ENCODE measurements at regions not wholly inside any gene's neighbourhood (a gene's known extent, or its start where the extent isn't known, plus 50 kb on each side); places are given as distances from the start of the nearest gene placed in this dataset.

DNA sequence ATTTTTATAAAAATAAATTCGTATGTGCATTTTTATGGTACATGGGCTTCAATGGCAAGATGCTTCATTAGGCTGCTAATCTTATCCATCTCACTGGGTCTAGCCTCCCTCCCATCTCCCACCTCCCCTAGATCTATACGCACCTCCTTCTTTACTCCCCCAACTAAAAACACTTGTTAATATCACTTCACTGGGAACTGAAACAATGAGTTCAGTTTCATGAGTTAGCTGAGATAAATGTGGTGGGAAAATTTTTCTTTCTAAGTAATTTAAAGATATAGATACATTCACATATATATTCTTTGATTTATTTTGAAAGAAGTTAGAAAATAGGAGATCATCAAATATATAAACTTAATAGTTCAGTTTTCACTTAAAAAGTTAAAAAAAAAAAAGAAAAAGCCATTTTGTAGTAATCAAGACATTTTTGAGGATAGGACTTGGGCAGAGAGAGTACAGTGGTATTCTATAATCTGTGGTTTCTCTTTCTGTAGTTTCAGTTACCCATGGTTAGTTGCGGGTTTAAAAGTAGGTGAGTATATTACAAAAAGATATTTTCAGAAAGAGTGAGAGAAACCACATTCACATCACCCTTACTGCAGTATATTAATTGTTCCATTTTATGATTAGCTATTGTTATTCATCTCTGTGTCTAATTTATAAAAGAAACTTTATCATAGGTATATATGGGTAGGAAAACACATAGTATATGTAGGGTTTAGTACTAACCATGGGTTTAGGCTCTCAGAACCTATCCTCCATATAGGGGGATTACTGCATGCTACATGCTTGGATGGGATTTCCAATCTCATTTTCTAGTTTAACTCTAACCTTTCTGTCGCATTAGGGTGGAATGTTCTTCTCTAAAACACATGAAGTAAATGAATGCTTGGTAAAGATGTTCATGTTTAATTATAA, 316.0 kb upstream of the CBLB start:
- intact Hi-C loops (cut with DNase I) = loop anchor here in 1 of 2 donors (10.0 kb wide), 1 partner anchor 280 kb away; no protein-coding TSS in a partner anchor
- H3K27ac ChIP-seq = peak overlapping the region; percentile 81
- TF ChIP-seq, protein P1, sequence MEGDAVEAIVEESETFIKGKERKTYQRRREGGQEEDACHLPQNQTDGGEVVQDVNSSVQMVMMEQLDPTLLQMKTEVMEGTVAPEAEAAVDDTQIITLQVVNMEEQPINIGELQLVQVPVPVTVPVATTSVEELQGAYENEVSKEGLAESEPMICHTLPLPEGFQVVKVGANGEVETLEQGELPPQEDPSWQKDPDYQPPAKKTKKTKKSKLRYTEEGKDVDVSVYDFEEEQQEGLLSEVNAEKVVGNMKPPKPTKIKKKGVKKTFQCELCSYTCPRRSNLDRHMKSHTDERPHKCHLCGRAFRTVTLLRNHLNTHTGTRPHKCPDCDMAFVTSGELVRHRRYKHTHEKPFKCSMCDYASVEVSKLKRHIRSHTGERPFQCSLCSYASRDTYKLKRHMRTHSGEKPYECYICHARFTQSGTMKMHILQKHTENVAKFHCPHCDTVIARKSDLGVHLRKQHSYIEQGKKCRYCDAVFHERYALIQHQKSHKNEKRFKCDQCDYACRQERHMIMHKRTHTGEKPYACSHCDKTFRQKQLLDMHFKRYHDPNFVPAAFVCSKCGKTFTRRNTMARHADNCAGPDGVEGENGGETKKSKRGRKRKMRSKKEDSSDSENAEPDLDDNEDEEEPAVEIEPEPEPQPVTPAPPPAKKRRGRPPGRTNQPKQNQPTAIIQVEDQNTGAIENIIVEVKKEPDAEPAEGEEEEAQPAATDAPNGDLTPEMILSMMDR (IDR thresholded peaks at IDR 0.05) = no peak
- DNase-seq (no peak), ATAC-seq (no peak)
- H3K4me3 ChIP-seq = no peak overlapping the region
- no peaks in the 10 kb centered on the region for H3K9me3 ChIP-seq
- no peaks in the 10 kb centered on the region for H3K36me3 ChIP-seq (ENCODE audit: insufficient read depth in 1 of 2, low read depth in 1 of 2)
- WGBS, 3 donors = 94 to 96% (median 96%) methylated on average over 4 of the region's 4 CpGs
- H3K27me3 ChIP-seq (ENCODE audit: insufficient read depth in 3 of 3, low read length in 2 of 3) = no peaks in the 10 kb centered on the region
- H3K4me1 ChIP-seq = peaks cover 17% of the 10 kb centered on the region

DNA sequence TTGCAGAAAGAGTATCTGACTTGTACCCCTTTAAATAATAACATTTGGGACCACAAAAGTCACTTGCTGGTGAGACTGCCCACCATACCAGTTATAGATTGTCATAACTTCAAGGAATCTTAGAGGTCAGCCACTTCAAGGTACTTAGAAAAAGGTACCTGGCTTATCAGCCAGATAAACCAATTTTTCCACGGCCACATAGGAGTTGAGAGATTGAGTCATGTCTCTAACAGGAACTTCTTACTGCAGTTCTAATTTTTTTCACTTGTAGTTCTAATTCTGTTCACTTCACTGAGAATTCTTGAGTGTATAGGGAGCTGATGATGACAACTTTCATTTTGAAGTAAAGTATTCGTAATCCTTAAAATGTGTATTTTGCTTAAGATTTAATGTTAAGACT, 317.1 kb upstream of the CBLB start:
- Histone ChIP-seq H3K27me3 (ENCODE audit: insufficient read depth in 3 of 3, low read length in 2 of 3) (no peaks in the 10 kb centered on the region), H3K9me3 (no peaks in the 10 kb centered on the region), H3K4me1 (peaks cover 17% of the 10 kb centered on the region), H3K27ac (no peak overlapping the region), H3K4me3 (no peak overlapping the region), H3K36me3 (ENCODE audit: insufficient read depth in 1 of 2, low read depth in 1 of 2) (no peaks in the 10 kb centered on the region)
- TF ChIP-seq, protein P1 (IDR thresholded peaks at IDR 0.05) = no peak
- ATAC-seq (no peak), DNase-seq (no peak)
- intact Hi-C loops (cut with DNase I) = loop anchor here in 1 of 2 donors (10.0 kb wide), 1 partner anchor 279 kb away; no protein-coding TSS in a partner anchor
- 89 to 95% (median 93%) methylated on average over 2 of the region's 2 CpGs for WGBS, 3 donors

DNA sequence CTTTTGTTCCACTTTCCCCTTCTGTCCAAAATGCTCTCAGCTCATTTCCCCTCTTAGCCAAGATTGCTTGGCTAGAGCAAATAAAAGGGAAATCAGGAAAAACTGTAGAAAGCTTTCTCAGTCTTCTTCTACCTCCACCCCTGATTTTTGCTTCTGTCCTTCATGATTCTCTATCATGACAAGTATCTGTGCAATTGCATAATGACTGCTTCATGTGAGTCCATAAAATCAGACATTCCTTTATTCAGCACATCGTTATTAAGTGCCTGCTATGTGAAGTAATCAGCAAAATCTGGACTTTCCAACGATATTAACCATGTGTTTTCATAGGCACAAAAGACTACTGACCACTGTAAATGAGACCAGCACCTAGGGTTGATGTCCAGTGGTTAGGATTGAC, 321.5 kb upstream of the CBLB start:
- no peak overlapping the region for H3K27ac ChIP-seq
- WGBS, 3 donors = 38 to 54% (median 45%) methylated on average over 2 of the region's 2 CpGs
- H3K4me1 ChIP-seq = no peaks in the 10 kb centered on the region
- no peak for DNase-seq
- intact Hi-C loops (cut with DNase I) = no loop called here
- H3K36me3 ChIP-seq (ENCODE audit: insufficient read depth in 1 of 2, low read depth in 1 of 2) = no peaks in the 10 kb centered on the region
- H3K9me3 ChIP-seq = no peaks in the 10 kb centered on the region
- no peak for ATAC-seq
- no peak overlapping the region for H3K4me3 ChIP-seq
- no peaks in the 10 kb centered on the region for H3K27me3 ChIP-seq (ENCODE audit: insufficient read depth in 3 of 3, low read length in 2 of 3)
- TF ChIP-seq, protein P1 (IDR thresholded peaks at IDR 0.05) = no peak

DNA sequence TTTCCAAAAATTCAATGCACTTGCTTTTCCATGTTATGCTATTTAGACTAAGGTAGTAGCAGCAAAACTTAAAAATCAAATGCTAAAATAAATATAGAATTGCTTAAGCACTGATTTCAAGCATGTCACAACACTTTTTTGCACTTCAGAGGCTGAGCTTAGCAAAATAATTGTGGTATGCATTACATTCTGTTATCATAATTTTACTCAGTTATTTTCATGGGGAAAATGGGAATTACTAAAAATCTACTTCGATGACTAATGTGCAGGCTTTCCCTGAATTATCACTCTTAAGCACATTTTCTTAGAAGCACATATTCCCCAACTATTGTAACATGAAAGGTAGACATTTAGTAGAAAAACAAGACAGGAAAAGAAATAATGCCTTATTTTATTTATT, 322.4 kb upstream of the CBLB start:
- TF ChIP-seq, protein P1 (IDR thresholded peaks at IDR 0.05) = no peak
- no peaks in the 10 kb centered on the region for H3K36me3 ChIP-seq (ENCODE audit: insufficient read depth in 1 of 2, low read depth in 1 of 2)
- no peaks in the 10 kb centered on the region for H3K4me1 ChIP-seq
- WGBS, 3 donors = 63 to 76% (median 65%) methylated on average over 1 of the region's 1 CpG
- intact Hi-C loops (cut with DNase I) = no loop called here
- DNase-seq (no peak), ATAC-seq (no peak)
- H3K4me3 ChIP-seq = no peak overlapping the region
- H3K27ac ChIP-seq = no peak overlapping the region
- no peaks in the 10 kb centered on the region for H3K27me3 ChIP-seq (ENCODE audit: insufficient read depth in 3 of 3, low read length in 2 of 3)
- H3K9me3 ChIP-seq = no peaks in the 10 kb centered on the region
